HG03196 (cell line): ENCODE measurements at regions not wholly inside any gene's neighbourhood (a gene's known extent, or its start where the extent isn't known, plus 50 kb on each side); places are given as distances from the start of the nearest gene placed in this dataset.
"Not testable (repeated sequence)": the region's sequence is repeated elsewhere in the genome, so short reads cannot be mapped to it uniquely, and the experiment has no call there.

Experiments used
- ATAC-seq: cut with Tn5 transposase; IDR thresholded peaks from one replicate; pipeline ENCODE4 v1.9.1; 2021; ENCODE audit not compliant: unreplicated experiment

GRCh38 chr3:159748425-159748824, 240.2 kb upstream of the IL12A start:
- ATAC-seq: no peak

GRCh38 chr3:159749406-159749805, 239.2 kb upstream of the IL12A start:
- ATAC-seq: no peak

GRCh38 chr3:159751146-159751545, 237.5 kb upstream of the IL12A start:
- no peak for ATAC-seq

DNA sequence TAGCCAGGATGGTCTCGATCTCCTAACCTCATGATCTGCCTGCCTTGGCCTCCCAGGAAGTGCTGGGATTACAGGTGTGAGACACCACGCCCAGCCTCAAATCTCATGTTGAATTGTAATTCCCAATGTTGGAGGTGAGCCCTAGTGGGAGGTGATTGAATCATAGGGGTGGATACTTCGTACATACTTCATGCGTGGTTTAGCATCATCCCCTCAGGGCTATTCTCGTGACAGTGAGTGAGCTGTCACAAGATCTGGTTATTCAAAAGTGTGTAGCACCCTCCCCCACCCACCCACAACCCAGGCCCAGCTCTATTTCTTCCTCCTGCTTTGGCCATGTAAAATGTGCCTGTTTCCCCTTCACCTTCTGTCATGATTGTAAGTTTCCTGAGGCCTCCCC, 236.9 kb upstream of the IL12A start:
- ATAC-seq: no peak

GRCh38 chr3:159756279-159757207, 232.1 kb upstream of the IL12A start:
- ATAC-seq: not testable (repeated sequence)

DNA sequence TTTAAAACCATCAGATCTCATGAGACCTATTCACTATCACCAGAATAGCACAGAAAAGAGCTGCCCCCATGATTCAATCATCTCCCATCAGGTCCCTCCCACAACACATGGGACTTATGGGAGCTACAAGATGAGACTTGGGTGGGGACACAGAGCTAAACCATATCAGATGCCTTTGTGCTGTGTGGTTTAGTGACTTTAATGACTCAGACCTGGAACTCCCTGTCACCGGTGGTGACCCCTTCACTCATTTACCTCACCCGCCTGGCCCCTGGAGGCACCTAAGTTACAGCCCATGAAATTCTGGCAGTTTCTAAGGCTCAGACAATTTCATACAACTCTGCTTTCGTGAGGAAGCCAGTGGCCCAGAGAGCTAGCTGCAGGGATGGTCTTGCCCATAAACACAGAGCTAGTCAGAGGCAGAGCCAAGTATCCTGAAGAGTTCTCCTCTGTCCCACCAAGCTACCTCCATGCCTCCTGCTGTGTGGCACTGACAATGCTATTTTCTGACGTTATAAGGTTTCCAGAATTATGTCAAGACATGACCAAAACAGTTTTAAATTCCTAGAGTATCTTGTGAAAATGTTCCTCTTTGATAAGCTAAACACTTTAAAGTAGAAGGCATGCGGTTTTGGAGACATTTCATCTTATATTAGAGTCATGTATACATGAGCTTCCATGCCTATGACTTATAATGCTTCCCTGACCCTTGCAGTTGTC, 231.1 kb upstream of the IL12A start:
- no peak for ATAC-seq

DNA sequence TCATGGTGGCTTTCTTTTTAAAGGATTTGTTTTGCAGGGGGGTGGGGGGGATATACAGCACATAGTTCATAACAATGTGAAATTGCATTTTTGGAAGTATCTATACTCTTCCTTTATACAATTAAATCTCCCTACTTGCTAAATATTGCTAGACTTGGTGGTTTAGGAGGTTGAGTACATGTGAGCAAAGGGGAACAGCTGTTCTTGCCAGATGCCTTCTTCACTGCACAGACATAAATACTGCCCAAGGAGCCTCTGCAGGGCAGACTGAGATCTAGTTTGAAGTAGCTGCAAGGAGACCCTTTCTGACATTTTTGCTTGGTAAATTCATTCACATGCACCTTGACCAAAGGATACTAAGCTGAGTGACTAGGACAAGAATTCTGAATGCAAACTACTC, 228.6 kb upstream of the IL12A start:
- no peak for ATAC-seq

GRCh38 chr3:159761369-159761768, 227.3 kb upstream of the IL12A start:
- ATAC-seq: no peak

DNA sequence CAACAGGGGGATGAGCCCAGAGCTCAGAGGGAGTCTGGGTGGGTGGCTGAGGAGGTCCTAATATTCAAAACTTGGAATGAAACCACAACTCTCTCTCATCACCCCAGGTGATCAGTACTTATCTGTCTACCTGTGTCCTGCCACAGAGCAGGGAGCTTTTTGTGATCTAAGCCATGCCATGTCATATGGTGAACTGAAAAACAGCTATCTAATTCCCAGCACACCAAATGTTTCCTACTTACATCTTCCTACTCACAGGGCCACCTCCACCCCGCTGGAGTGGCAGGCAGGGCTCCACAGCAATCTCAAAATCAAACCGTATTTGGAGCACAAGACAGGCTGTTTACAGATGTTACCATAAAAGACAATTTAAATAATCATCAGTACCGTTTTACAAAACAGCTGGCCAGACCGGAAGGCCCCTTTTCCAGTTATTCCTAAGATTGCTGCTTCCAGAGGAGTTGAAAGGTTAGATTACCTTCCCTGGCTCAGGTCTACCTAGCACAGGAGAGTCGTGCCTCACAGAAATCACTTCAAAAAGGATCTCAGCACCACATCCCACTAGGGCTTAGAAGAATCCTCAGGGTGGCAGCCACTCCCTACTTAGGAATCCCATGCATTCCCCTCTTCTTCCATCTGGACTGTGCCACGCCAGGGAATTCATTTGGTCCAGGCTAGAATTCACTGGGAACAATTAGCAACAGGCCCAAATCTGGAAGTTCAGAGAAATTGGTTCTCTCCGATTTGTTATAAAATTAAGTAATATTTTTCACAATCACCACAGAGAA, 226.6 kb upstream of the IL12A start:
- no peak for ATAC-seq

DNA sequence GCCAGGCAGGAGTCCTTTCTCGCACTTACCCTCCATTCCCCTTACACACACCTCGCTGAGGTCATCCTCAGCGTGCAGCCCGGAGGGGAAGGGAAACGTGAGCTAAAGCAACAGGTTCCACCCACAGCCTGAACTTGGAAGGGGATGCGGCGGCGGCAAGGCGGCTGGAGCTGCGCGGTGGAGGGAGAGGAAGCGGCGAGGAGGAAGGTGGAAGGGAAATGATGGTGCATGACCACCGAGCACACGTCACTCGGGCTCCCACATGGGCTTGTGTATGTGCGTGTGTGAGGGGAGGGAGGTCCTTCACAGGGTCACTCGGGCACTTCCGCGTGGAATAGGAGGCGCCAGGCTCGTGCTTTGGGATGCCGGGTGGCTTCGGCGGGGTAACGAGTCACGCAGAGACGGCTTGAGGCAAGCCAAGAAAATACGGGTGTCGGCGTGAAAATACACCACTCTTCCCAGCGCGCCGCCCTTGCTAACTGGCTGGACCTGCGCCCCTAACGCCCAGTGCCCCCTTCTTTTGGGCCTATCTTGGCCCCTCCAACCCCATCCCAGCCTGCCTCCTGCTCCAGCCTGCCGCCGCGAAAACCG, 225.5 kb upstream of the IL12A start:
- ATAC-seq: peak; percentile 28

- peak; percentile 71 for ATAC-seq
Observed at GRCh38 chr3:159763602-159764489, 224.8 kb upstream of the IL12A start.

DNA sequence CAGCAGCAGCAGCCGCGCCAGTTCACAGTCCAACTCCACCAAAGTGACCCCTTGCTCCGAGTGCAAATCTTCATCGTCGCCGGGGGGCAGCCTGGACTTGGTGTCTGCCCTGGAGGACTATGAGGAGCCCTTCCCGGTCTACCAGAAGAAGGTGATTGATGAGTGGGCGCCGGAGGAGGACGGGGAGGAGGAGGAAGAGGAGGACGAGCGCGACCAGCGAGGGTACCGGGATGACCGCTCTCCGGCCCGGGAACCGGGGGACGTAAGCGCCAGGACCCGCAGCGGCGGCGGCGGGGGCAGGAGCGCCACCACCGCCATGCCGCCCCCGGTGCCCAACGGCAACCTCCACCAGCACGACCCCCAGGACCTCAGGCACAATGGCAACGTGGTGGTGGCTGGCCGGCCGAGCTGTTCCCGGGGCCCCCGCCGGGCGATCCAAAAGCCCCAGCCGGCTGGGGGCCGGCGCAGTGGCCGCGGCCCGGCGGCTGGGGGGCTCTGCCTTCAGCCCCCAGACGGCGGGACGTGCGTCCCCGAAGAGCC, 224.1 kb upstream of the IL12A start:
- ATAC-seq: no peak

- no peak for ATAC-seq
Observed at GRCh38 chr3:159765030-159765859, 223.4 kb upstream of the IL12A start.

- no peak for ATAC-seq
Observed at GRCh38 chr3:159765860-159766294, 222.8 kb upstream of the IL12A start.

GRCh38 chr3:159766563-159767185, 222.0 kb upstream of the IL12A start:
- ATAC-seq: no peak

- ATAC-seq: no peak
Observed at GRCh38 chr3:159770998-159771397, 217.6 kb upstream of the IL12A start.

GRCh38 chr3:159771865-159772611, 216.6 kb upstream of the IL12A start:
- ATAC-seq: no peak

DNA sequence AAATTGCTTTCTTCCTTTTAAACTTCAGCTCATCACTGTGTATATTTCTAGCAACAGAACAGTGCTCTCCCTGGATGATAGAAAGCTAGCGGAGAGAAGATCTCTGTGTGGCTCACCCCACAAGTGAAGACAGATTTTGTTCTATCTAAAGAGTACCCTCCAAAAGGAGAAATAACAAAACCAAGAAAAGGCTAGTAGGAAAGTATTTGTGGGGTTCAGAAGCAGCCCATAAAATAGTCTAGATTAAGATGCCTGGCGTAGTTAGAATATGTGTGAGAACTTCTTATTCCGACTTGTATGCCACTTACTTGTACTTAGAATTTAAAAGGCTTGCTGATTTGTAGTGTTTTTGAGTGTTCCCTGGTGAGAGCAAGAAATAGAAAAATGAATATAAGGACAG, 214.9 kb upstream of the IL12A start:
- ATAC-seq: no peak
